ENCODE measurements at regions not wholly inside any gene's neighbourhood (a gene's known extent, or its start where the extent isn't known, plus 50 kb on each side); places are given as distances from the start of the nearest gene placed in this dataset.

- TF ChIP-seq CTCF (optimal IDR thresholded peaks at IDR 0.05 in 1 of 3, IDR thresholded peaks at IDR 0.05 in 1 of 3, conservative IDR thresholded peaks at IDR 0.05 in 1 of 3; ENCODE audit: extremely low read depth in 1 of 3, insufficient read depth in 2 of 3, low read length in 3 of 3) (no peak), EZH2 (IDR thresholded peaks at IDR 0.05; ENCODE audit: low read length) (no peak)
Observed at GRCh38 chr12:24444634-24445033, 495.2 kb upstream of the SOX5 start.

All from keratinocyte (primary cell).